Activated B cell treated with CpG ODN at 0.5 μM for 24 hours (primary cell): ENCODE measurements at regions not wholly inside any gene's neighbourhood (a gene's known extent, or its start where the extent isn't known, plus 50 kb on each side); places are given as distances from the start of the nearest gene placed in this dataset.

Source experiments
- ATAC-seq: fragments of 200-7000 bp; cut with Tn5 transposase; one replicate; pipeline ENCODE4 v1.10.0; 2021; ENCODE audit warnings: low read depth, mild to moderate bottlenecking, moderate library complexity
- CTCF ChIA-PET: fragments of 350-600 bp; sonication (Branson Sonifier 250); formaldehyde crosslinking; loops from one replicate; lab custom pipeline; 2021; ENCODE audit warnings: antibody characterized with exemption; lab: Charles Lee
- POLR2A ChIA-PET: fragments of 350-600 bp; sonication (Branson Sonifier 250); formaldehyde crosslinking; loops from one replicate; lab custom pipeline; 2021; ENCODE audit warnings: antibody characterized with exemption; lab: Charles Lee
- DNase-seq: peaks from one replicate; pipeline ENCODE4 v3.0.0; 2022
- H3K27ac Mint-ChIP-seq: one replicate; pipeline ENCODE4 v1.8.0; 2020; ENCODE audit warnings: mixed read lengths
- H3K27me3 Mint-ChIP-seq: one replicate; pipeline ENCODE4 v1.8.0; 2021; ENCODE audit warnings: mixed read lengths
- H3K36me3 Mint-ChIP-seq: one replicate; pipeline ENCODE4 v1.8.0; 2021; ENCODE audit warnings: low read depth, mixed read lengths
- H3K4me1 Mint-ChIP-seq: one replicate; pipeline ENCODE4 v1.8.0; 2021; ENCODE audit warnings: mixed read lengths
- H3K4me3 Mint-ChIP-seq: one replicate; pipeline ENCODE4 v1.8.0; 2020; ENCODE audit warnings: mild to moderate bottlenecking, mixed read lengths
- H3K9me3 Mint-ChIP-seq: one replicate; pipeline ENCODE4 v1.8.0; 2020; ENCODE audit warnings: mixed read lengths
- intact Hi-C: fragments of 100-400 bp; cut with micrococcal nuclease; formaldehyde crosslinking; loops from one replicate; pipeline ENCODE4 v1.15.1; 2024
- TF ChIP-seq, protein P1 (sequence below): fragments of 200-600 bp; IDR thresholded peaks from one replicate; pipeline ENCODE4 v1.8.0; 2022; ENCODE audit warnings: antibody characterized with exemption, mild to moderate bottlenecking

GRCh38 chr2:30041884-30042283 is 104.9 kb upstream of the YPEL5 start:
- ChIA-PET POLR2A (no interaction called here), CTCF (no interaction called here)
- Mint-ChIP-seq H3K4me3 (no peak overlapping the region), H3K9me3 (no peaks in the 10 kb centered on the region), H3K27ac (no peak overlapping the region), H3K36me3 (no peaks in the 10 kb centered on the region), H3K27me3 (peaks cover 6% of the 10 kb centered on the region), H3K4me1 (no peaks in the 10 kb centered on the region)
- DNase-seq (no peak), ATAC-seq (no peak)
- TF ChIP-seq, protein P1, sequence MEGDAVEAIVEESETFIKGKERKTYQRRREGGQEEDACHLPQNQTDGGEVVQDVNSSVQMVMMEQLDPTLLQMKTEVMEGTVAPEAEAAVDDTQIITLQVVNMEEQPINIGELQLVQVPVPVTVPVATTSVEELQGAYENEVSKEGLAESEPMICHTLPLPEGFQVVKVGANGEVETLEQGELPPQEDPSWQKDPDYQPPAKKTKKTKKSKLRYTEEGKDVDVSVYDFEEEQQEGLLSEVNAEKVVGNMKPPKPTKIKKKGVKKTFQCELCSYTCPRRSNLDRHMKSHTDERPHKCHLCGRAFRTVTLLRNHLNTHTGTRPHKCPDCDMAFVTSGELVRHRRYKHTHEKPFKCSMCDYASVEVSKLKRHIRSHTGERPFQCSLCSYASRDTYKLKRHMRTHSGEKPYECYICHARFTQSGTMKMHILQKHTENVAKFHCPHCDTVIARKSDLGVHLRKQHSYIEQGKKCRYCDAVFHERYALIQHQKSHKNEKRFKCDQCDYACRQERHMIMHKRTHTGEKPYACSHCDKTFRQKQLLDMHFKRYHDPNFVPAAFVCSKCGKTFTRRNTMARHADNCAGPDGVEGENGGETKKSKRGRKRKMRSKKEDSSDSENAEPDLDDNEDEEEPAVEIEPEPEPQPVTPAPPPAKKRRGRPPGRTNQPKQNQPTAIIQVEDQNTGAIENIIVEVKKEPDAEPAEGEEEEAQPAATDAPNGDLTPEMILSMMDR, result no peak
- intact Hi-C loops, result no loop called here

DNA sequence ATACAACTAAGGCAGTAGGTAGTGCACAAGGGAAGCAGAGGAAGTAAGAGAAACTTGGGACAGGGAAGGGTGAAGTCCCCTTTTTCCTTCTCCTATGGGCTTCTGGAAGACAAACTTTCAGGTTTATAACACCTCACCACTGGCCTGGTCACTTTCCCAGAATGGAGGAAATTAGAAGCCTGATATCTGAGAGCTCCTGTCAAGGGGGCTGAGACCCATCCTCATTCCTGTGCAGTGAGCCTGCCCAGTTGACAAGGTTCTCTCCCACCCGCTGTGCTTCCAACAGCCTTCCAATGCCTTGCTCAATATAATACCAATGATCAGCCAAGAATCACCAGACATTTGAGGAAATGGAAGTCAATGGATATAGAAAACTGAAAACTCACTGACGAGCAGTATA is 100.4 kb upstream of the YPEL5 start:
- Mint-ChIP-seq H3K36me3 (no peaks in the 10 kb centered on the region), H3K27ac (no peak overlapping the region), H3K27me3 (peaks cover 9% of the 10 kb centered on the region), H3K9me3 (no peaks in the 10 kb centered on the region), H3K4me3 (no peak overlapping the region), H3K4me1 (no peaks in the 10 kb centered on the region)
- DNase-seq (no peak), ATAC-seq (no peak)
- POLR2A ChIA-PET, result no interaction called here
- intact Hi-C loops, result no loop called here
- CTCF ChIA-PET, result no interaction called here
- TF ChIP-seq, protein P1, result no peak

- H3K36me3 Mint-ChIP-seq, result no peaks in the 10 kb centered on the region
- ChIA-PET POLR2A (no interaction called here), CTCF (no interaction called here)
- no peaks in the 10 kb centered on the region for H3K4me1 Mint-ChIP-seq
- DNase-seq (no peak), ATAC-seq (no peak)
- intact Hi-C loops, result no loop called here
- H3K27ac Mint-ChIP-seq, result no peak overlapping the region
- peaks cover 9% of the 10 kb centered on the region for H3K27me3 Mint-ChIP-seq
- TF ChIP-seq, protein P1, result no peak
- no peak overlapping the region for H3K4me3 Mint-ChIP-seq
- H3K9me3 Mint-ChIP-seq, result no peaks in the 10 kb centered on the region
These were observed 99.8 kb upstream of the YPEL5 start for GRCh38 chr2:30046979-30047378.

- H3K36me3 Mint-ChIP-seq, result no peaks in the 10 kb centered on the region
- intact Hi-C loops, result no loop called here
- ATAC-seq, result no peak
- H3K27ac Mint-ChIP-seq, result no peak overlapping the region
- no peak overlapping the region for H3K4me3 Mint-ChIP-seq
- H3K9me3 Mint-ChIP-seq, result no peaks in the 10 kb centered on the region
- TF ChIP-seq, protein P1, result no peak
- H3K4me1 Mint-ChIP-seq, result no peaks in the 10 kb centered on the region
- ChIA-PET POLR2A (no interaction called here), CTCF (no interaction called here)
- H3K27me3 Mint-ChIP-seq, result peaks cover 12% of the 10 kb centered on the region
- DNase-seq, result no peak
These were observed 98.1 kb upstream of the YPEL5 start for GRCh38 chr2:30048636-30049175.

DNA sequence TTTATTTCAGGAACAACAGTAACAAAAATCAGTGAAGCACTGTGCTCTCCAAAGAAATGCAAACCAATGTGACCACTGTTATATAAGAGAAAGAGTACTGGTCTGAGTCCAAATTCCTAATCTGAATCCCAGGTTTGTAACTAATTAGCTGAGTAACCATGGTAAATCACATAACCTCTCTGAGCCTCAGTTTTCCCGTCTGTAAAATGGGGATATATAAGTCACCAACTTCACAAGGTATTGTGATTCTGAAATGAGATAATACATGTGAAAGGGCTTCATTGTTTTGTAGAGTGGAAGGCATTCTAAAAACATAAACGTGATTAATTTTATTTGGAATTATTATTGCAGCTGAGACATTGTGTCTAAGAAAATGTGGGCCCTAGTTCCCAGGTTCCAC is 91.3 kb upstream of the YPEL5 start:
- Mint-ChIP-seq H3K27me3 (peaks cover 26% of the 10 kb centered on the region), H3K4me1 (no peaks in the 10 kb centered on the region), H3K4me3 (no peak overlapping the region), H3K36me3 (no peaks in the 10 kb centered on the region), H3K27ac (no peak overlapping the region), H3K9me3 (no peaks in the 10 kb centered on the region)
- TF ChIP-seq, protein P1, result no peak
- intact Hi-C loops, result no loop called here
- DNase-seq (no peak), ATAC-seq (no peak)
- ChIA-PET CTCF (no interaction called here), POLR2A (no interaction called here)
